ENCODE measurements at regions not wholly inside any gene's neighbourhood (a gene's known extent, or its start where the extent isn't known, plus 50 kb on each side); places are given as distances from the start of the nearest gene placed in this dataset.

DNA sequence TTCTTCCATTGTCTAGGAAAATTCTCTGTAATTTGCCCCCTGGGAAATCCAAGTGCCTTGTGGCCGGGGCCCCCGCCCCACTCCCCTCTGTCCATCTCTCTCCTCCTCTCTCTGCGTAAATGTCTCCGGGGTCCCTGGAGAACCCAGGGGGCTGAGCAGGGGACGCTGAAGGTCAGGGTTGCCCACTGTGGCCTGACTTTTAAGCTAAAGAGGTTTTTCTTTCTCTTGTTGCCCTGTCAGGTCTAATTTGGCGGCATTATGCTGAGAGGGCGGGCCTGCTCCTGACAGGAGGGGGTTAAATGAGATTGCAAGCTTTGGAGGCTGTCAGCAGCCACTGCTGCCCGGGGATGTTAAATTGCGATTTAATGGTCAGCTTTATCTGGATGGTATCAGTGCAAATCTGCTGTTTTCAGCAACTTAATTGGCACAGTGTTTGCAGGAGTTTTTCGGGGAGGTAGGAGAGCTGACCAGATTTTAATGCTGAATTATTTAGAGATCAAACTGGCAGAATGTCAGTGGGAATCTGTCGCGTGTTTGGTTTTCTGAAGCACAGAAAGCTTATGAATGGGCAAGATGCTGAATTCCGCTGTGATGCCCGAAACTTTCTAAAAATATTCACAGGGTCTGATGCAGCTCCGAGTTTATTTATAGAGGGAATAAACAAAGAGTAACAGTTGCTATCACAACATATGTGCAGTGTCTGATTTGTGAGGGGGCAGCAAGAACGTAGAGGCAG is 93.2 kb upstream of the SOX1 start:
- H3K9me3 Mint-ChIP-seq (ENCODE audit: low read depth, unreplicated experiment), result peaks cover 5% of the 10 kb centered on the region
- H3K4me3 Mint-ChIP-seq (ENCODE audit: low read depth, unreplicated experiment), result no peak overlapping the region
- H3K36me3 Mint-ChIP-seq (ENCODE audit: insufficient read depth, unreplicated experiment), result no peaks in the 10 kb centered on the region
- CTCF ChIA-PET, result no interaction called here
- BruUV-seq (replicated peaks), result no TSS peak
- no peak overlapping the region for H3K27ac Mint-ChIP-seq (ENCODE audit: unreplicated experiment)
- no peaks in the 10 kb centered on the region for H3K4me1 Mint-ChIP-seq (ENCODE audit: low read depth, unreplicated experiment)
- H3K27me3 Mint-ChIP-seq (ENCODE audit: unreplicated experiment), result no peaks in the 10 kb centered on the region
- TF ChIP-seq, protein P1, sequence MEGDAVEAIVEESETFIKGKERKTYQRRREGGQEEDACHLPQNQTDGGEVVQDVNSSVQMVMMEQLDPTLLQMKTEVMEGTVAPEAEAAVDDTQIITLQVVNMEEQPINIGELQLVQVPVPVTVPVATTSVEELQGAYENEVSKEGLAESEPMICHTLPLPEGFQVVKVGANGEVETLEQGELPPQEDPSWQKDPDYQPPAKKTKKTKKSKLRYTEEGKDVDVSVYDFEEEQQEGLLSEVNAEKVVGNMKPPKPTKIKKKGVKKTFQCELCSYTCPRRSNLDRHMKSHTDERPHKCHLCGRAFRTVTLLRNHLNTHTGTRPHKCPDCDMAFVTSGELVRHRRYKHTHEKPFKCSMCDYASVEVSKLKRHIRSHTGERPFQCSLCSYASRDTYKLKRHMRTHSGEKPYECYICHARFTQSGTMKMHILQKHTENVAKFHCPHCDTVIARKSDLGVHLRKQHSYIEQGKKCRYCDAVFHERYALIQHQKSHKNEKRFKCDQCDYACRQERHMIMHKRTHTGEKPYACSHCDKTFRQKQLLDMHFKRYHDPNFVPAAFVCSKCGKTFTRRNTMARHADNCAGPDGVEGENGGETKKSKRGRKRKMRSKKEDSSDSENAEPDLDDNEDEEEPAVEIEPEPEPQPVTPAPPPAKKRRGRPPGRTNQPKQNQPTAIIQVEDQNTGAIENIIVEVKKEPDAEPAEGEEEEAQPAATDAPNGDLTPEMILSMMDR (IDR thresholded peaks at IDR 0.05; ENCODE audit: unreplicated experiment), result no peak
- DNase-seq, result no peak
- intact Hi-C loops (cut with micrococcal nuclease; ENCODE audit: unreplicated experiment), result no loop called here

- H3K4me1 Mint-ChIP-seq (ENCODE audit: low read depth, unreplicated experiment), result no peaks in the 10 kb centered on the region
- CTCF ChIA-PET, result no interaction called here
- no peak overlapping the region for H3K4me3 Mint-ChIP-seq (ENCODE audit: low read depth, unreplicated experiment)
- intact Hi-C loops (cut with micrococcal nuclease; ENCODE audit: unreplicated experiment), result no loop called here
- no TSS peak for BruUV-seq (replicated peaks)
- H3K9me3 Mint-ChIP-seq (ENCODE audit: low read depth, unreplicated experiment), result peaks cover 5% of the 10 kb centered on the region
- no peaks in the 10 kb centered on the region for H3K27me3 Mint-ChIP-seq (ENCODE audit: unreplicated experiment)
- no peak for DNase-seq
- H3K36me3 Mint-ChIP-seq (ENCODE audit: insufficient read depth, unreplicated experiment), result no peaks in the 10 kb centered on the region
- TF ChIP-seq, protein P1 (IDR thresholded peaks at IDR 0.05; ENCODE audit: unreplicated experiment), result no peak
- H3K27ac Mint-ChIP-seq (ENCODE audit: unreplicated experiment), result no peak overlapping the region
These were observed 92.7 kb upstream of the SOX1 start for GRCh38 chr13:111974341-111974640.

- H3K4me3 Mint-ChIP-seq (ENCODE audit: low read depth, unreplicated experiment), result no peak overlapping the region
- intact Hi-C loops (cut with micrococcal nuclease; ENCODE audit: unreplicated experiment), result no loop called here
- H3K36me3 Mint-ChIP-seq (ENCODE audit: insufficient read depth, unreplicated experiment), result no peaks in the 10 kb centered on the region
- no peak overlapping the region for H3K27ac Mint-ChIP-seq (ENCODE audit: unreplicated experiment)
- TF ChIP-seq, protein P1 (IDR thresholded peaks at IDR 0.05; ENCODE audit: unreplicated experiment), result no peak
- H3K4me1 Mint-ChIP-seq (ENCODE audit: low read depth, unreplicated experiment), result no peaks in the 10 kb centered on the region
- CTCF ChIA-PET, result no interaction called here
- no peak for DNase-seq
- no peaks in the 10 kb centered on the region for H3K27me3 Mint-ChIP-seq (ENCODE audit: unreplicated experiment)
- peaks cover 5% of the 10 kb centered on the region for H3K9me3 Mint-ChIP-seq (ENCODE audit: low read depth, unreplicated experiment)
- no TSS peak for BruUV-seq (replicated peaks)
These were observed 91.1 kb upstream of the SOX1 start for GRCh38 chr13:111975539-111976473.

- Mint-ChIP-seq H3K4me3 (ENCODE audit: low read depth, unreplicated experiment) (no peak overlapping the region), H3K27ac (ENCODE audit: unreplicated experiment) (no peak overlapping the region), H3K36me3 (ENCODE audit: insufficient read depth, unreplicated experiment) (no peaks in the 10 kb centered on the region), H3K27me3 (ENCODE audit: unreplicated experiment) (no peaks in the 10 kb centered on the region), H3K4me1 (ENCODE audit: low read depth, unreplicated experiment) (no peaks in the 10 kb centered on the region), H3K9me3 (ENCODE audit: low read depth, unreplicated experiment) (peaks cover 5% of the 10 kb centered on the region)
- TF ChIP-seq, protein P1 (IDR thresholded peaks at IDR 0.05; ENCODE audit: unreplicated experiment), result no peak
- intact Hi-C loops (cut with micrococcal nuclease; ENCODE audit: unreplicated experiment), result no loop called here
- CTCF ChIA-PET, result no interaction called here
- no peak for DNase-seq
- BruUV-seq (replicated peaks), result no TSS peak
These were observed 90.3 kb upstream of the SOX1 start for GRCh38 chr13:111976474-111977178.

Measured in Calu3 (cell line).